GM19351 (cell line): ENCODE measurements at regions not wholly inside any gene's neighbourhood (a gene's known extent, or its start where the extent isn't known, plus 50 kb on each side); places are given as distances from the start of the nearest gene placed in this dataset.
"Not testable (repeated sequence)": the region's sequence is repeated elsewhere in the genome, so short reads cannot be mapped to it uniquely, and the experiment has no call there.

ENCODE experiments used
- ATAC-seq: cut with Tn5 transposase; IDR thresholded peaks from one replicate; pipeline ENCODE4 v1.9.1; 2021; ENCODE audit warnings: mild to moderate bottlenecking, moderate library complexity; ENCODE audit not compliant: unreplicated experiment

- no peak for ATAC-seq
Measured at GRCh38 chr1:184858288-184858687, 103.6 kb upstream of the EDEM3 start.

DNA sequence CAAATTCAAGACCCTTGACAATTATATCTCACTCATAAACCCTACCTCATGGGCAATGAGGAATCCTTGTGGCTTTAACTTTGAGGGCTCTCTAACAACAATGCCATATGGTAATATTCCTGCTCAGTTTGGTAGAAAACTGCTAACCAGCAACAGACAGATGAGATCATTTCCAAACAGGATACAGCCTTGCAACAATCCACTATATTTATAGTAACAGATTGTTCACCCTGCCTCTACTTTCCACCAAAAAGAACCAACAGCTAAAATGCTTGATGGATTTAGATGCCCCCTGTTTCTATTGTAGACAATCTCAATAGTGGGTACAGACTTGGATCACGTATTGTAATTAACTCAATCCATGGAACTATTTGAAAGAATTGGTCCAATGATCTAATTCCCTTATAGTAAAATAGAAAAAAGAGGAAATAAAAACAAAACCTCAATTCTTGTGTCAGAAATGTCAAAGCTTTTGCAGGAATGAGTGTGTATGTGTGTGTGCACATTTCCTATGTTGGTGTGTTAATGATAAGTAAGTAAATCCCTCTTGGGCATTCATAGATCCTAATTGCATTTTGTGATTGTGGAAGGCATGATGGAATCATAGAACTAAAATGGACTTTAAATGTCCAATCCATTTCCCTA lies 100.0 kb upstream of the EDEM3 start:
- ATAC-seq: no peak

- ATAC-seq: no peak
Measured at GRCh38 chr1:184854036-184854435, 99.4 kb upstream of the EDEM3 start.

DNA sequence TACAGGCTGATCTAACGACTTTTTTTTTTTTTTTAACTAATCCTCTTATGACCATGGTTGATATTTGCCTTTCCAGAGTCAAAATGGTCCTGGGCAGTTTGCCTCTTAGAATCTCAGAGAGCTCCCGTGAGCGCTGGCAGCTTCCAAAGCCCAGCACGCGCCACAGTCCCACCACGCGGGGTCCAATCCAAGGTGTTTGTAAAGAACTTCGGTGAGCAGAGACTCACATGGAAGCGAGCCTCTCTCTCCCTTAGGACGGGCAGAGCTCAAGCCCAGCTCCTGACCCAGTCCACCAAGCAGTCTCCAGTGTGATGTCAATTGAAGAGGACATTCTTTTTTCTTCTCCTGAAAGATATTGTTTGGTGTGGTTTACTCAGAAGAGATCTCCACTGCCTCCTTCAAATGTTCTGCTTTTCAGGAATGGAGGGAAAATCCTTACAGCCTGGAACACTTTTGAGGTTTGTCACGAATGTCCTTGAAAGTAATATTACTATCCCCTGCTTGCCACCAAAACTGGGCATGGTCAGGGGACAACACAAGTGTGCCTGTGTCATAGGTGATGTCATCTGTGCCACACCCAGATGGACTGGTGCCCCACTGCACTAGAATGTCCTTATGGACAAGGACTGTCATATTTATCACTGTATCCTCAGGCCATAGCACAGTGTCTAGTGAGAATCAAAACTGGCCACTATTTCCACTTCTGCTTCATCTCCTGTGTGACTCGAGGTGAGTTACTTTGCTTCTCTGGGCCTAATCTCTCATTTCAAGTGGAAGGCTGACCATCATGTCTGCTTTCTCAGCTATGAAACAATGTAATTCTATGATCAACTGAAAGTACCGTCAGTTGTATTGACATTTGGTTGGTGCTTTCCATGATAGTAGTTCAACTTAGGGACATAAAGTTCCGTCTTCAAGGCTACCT lies 97.4 kb upstream of the EDEM3 start:
- no peak for ATAC-seq

- peak; percentile 99 for ATAC-seq
Measured at GRCh38 chr1:184843732-184844495, 89.3 kb upstream of the EDEM3 start.

GRCh38 chr1:184840596-184840995 lies 85.9 kb upstream of the EDEM3 start:
- no peak for ATAC-seq

DNA sequence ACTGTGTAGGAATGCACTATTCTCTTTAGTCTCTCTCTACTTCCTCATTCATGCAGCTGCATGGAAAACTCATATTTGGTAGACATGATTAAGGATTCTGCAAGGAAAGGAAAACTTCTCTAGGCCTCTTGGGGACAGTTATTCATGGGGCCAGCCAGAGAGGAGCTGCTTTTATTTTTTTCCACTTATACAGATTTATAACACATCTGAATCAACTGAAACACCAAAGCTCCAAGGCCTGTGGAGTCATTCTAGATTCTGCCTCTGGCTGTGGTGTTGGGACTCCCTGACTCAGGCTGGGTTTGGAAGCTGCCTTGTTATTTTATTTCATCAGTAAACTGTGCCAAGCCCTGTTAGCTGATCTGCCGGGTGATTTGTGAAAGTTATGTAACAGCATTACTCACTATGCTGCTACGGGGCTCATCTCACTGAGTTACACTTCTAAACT lies 83.9 kb upstream of the EDEM3 start:
- ATAC-seq: no peak

GRCh38 chr1:184836934-184837895 lies 82.6 kb upstream of the EDEM3 start:
- no peak for ATAC-seq

DNA sequence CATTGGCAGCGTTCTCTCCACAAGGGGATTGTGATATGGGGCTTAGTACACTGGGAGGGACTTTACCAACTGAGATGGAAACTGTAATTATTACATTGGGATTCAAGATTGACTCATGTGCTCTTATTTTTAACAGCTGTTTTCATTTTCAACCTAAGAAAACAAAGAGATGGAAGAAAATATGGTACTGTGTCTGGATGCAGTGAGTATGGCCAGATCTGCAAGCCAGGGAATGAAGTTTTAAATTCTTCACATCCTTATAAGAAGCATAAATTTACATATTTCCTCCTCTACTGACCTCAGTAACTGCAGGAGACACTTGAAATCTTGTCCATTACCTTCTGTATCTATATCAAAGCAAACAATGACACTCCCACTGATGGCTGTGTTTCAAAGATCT lies 81.5 kb upstream of the EDEM3 start:
- no peak for ATAC-seq

GRCh38 chr1:184833994-184834393 lies 79.3 kb upstream of the EDEM3 start:
- not testable (repeated sequence) for ATAC-seq

DNA sequence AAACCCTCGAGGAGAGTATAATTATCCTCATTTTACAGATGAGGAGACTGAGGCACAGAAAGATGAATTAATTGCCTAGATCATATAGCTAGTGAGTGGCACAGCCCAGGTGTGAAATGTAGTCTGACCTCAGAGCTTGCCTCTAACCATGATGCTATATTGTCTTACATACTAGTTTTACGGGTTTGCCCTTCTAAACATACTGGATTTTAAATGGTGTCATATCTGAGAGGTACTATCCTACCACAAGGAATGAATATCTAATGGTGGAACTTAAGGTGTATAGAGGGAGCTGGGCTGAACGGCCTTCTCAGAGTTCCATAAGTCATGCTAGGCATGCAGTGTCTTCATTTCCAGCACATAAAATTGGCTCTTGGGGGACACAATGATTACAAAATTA lies 77.9 kb upstream of the EDEM3 start:
- no peak for ATAC-seq

DNA sequence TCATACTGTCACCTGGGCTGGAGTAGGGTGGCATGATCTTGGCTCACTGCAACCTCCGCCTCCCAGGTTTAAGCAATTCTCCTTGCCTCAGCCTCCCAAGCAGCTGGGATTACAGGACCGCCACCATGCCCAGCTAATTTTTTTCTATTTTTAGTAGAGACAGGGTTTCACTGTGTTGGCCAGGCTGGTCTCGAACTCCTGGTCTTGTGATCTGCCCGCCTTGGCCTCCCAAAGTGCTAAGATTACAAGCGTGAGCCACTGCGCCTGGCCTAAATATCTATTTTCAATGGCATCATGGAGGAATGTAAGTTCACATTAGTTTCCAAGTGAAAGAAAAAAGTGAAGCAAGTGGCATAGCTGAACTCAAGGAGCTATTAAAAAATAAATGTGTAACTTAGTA lies 74.8 kb upstream of the EDEM3 start:
- ATAC-seq: not testable (repeated sequence)

GRCh38 chr1:184828369-184828717 lies 73.7 kb upstream of the EDEM3 start:
- ATAC-seq: no peak

- no peak for ATAC-seq
Measured at GRCh38 chr1:184827600-184828368, 73.1 kb upstream of the EDEM3 start.

- ATAC-seq: peak; percentile 46
Measured at GRCh38 chr1:184826001-184826400, 71.3 kb upstream of the EDEM3 start.

GRCh38 chr1:184825571-184825970 lies 70.9 kb upstream of the EDEM3 start:
- ATAC-seq: peak; percentile 48

- ATAC-seq: no peak
Measured at GRCh38 chr1:184824691-184825323, 70.1 kb upstream of the EDEM3 start.

DNA sequence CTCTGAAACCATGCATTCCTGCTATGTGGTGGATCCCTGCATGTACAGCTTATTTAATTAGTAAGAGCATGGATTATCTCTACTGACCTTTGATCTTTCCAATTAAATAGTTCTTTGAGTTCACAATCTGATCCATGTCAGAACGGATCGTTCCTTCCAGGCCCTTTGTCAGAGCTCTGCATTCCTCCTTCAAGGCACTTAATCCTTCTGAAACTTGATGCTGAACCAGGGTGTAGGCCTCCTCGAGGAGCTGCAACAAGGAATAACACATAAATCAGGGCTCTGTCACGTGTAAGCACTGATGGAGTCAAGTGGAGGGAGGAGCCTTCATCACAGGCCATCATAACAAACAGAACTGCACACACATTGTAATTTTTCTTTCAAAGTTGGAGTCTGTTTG lies 68.4 kb upstream of the EDEM3 start:
- no peak for ATAC-seq

DNA sequence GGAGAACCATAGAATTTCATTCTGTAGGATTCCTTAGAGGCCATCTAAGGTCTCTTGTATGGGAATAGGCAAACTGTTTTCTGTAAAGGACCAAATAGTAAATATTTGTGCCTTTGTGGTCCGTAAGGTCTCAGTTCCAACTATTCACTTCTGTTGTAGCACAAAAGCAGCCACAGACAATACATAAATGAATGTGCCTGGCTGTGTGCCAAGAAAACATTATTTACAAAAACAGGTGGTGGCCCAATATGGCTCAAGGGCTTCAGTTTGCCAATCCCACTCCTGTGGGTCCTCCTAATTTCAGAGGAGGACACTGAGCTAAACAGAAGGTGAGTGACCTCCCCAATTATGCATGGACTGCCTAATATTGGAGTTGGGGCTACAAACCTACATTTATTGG lies 67.6 kb upstream of the EDEM3 start:
- no peak for ATAC-seq
